Upper lobe of left lung (tissue), 4 donors: ENCODE measurements at regions not wholly inside any gene's neighbourhood (a gene's known extent, or its start where the extent isn't known, plus 50 kb on each side); places are given as distances from the start of the nearest gene placed in this dataset.

ENCODE experiments used
- CTCF ChIP-seq, 6 experiments: fragments of 450-650 bp in 4 of 6; fragments of 200-600 bp in 2 of 6; sonication (generic) in 2 of 6; IDR thresholded peaks; one replicate each; pipeline ENCODE4 v1.5.1; 2016 to 2019; ENCODE audit warnings: antibody characterized with exemption in 6 of 6
- POLR2A ChIP-seq, 4 donors: fragments of 450-650 bp; IDR thresholded peaks; one replicate each; pipeline ENCODE4 v1.5.1; 2016 to 2017; ENCODE audit warnings: antibody characterized with exemption in 4 of 4, mild to moderate bottlenecking in 2 of 4
- POLR2AphosphoS5 ChIP-seq, 2 donors: sonication (generic); formaldehyde crosslinking; IDR thresholded peaks; one replicate each; pipeline ENCODE4 v1.5.1; 2017; ENCODE audit warnings: antibody characterized with exemption in 2 of 2

- TF ChIP-seq POLR2A (IDR thresholded peaks at IDR 0.05) (no peak), CTCF (IDR thresholded peaks at IDR 0.05) (no peak), POLR2AphosphoS5 (IDR thresholded peaks at IDR 0.05) (no peak)
These were observed 311.3 kb downstream of the TRIML1 start for GRCh38 chr4:188450571-188450970.
